Panc1 (cell line): ENCODE measurements at regions not wholly inside any gene's neighbourhood (a gene's known extent, or its start where the extent isn't known, plus 50 kb on each side); places are given as distances from the start of the nearest gene placed in this dataset.
"Not testable (repeated sequence)": the region's sequence is repeated elsewhere in the genome, so short reads cannot be mapped to it uniquely, and the experiment has no call there.

Source experiments
- ATAC-seq: fragments of 200-7000 bp; cut with Tn5 transposase; 2 replicates; pipeline ENCODE4 v1.9.1; 2020; ENCODE audit warnings: mild to moderate bottlenecking, moderate library complexity
- BruUV-seq: library from RNA; stranded (reverse); fragments of 400-500 nt; replicated peaks from 2 replicates; lab custom pipeline; 2021; lab: Mats Ljungman, UMichigan
- CTCF ChIA-PET: fragments of 300-600 bp; sonication (Branson Sonifier 250); formaldehyde crosslinking; loops from one replicate; lab custom pipeline; 2022; ENCODE audit warnings: antibody characterized with exemption; lab: Charles Lee
- POLR2A ChIA-PET: fragments of 300-600 bp; sonication (Branson Sonifier 250); formaldehyde crosslinking; loops from one replicate; lab custom pipeline; 2022; ENCODE audit warnings: antibody characterized with exemption; lab: Charles Lee
- DNase-seq: peaks from one replicate; pipeline ENCODE4 v3.0.0-alpha.2; 2010; ENCODE audit warnings: low read depth, low spot score
- H3K27ac ChIP-seq: 2 replicates; pipeline ENCODE4 v1.5.1; 2011; ENCODE audit warnings: mild to moderate bottlenecking, low read length, inconsistent platforms
- H3K27me3 ChIP-seq: fragments of 200-500 bp; sonication (Bioruptor generic); 2 replicates; pipeline ENCODE4 v1.6.0; 2014; ENCODE audit warnings: low read length, inconsistent platforms; ENCODE audit not compliant: control insufficient read depth, insufficient read depth
- H3K36me3 ChIP-seq: fragments of 200-500 bp; sonication (Bioruptor generic); 2 replicates; pipeline ENCODE4 v1.5.1; 2014; ENCODE audit warnings: inconsistent platforms, mild to moderate bottlenecking, low read length, moderate library complexity; ENCODE audit not compliant: control insufficient read depth, insufficient read depth
- H3K4me1 ChIP-seq: 2 replicates; pipeline ENCODE4 v1.5.1; 2011; ENCODE audit warnings: inconsistent platforms, mild to moderate bottlenecking, low read length, moderate library complexity; ENCODE audit not compliant: control insufficient read depth, insufficient read depth
- H3K4me3 ChIP-seq, 2 experiments: 2 replicates each; pipeline ENCODE4 v1.5.1; 2011 to 2012; ENCODE audit warnings: low read depth in 2 of 2, low read length in 2 of 2, mild to moderate bottlenecking in 2 of 2, inconsistent platforms in 1 of 2, moderate library complexity in 1 of 2
- H3K9me3 ChIP-seq: fragments of 200-500 bp; sonication (Bioruptor generic); 2 replicates; pipeline ENCODE4 v1.5.1; 2014; ENCODE audit warnings: low read depth, mild to moderate bottlenecking, inconsistent platforms, low read length, moderate library complexity; ENCODE audit not compliant: control insufficient read depth, insufficient read depth
- CTCF ChIP-seq: fragments of 450-650 bp; IDR thresholded peaks from 2 replicates; pipeline ENCODE4 v1.5.1; 2017; ENCODE audit warnings: mild to moderate bottlenecking
- POLR2AphosphoS5 ChIP-seq: IDR thresholded peaks from 2 replicates; pipeline ENCODE4 v1.6.1; 2012; ENCODE audit warnings: mild to moderate bottlenecking, low read depth, low read length, moderate library complexity
- SIN3A ChIP-seq: IDR thresholded peaks from 2 replicates; pipeline ENCODE4 v1.6.1; 2012; ENCODE audit warnings: low read depth, mild to moderate bottlenecking, low read length, moderate library complexity, borderline replicate concordance; ENCODE audit not compliant: insufficient read depth
- TCF7L2 ChIP-seq: IDR thresholded peaks from 2 replicates; pipeline ENCODE4 v1.6.1; 2011; ENCODE audit warnings: mild to moderate bottlenecking, low read depth, low read length, inconsistent platforms
- in situ Hi-C: cut with HindIII; loops from 2 replicates; pipeline ENCODE4 v1.10.0; 2016; ENCODE audit warnings: low sequenced_read_pairs, low pct_unique_long_range_greater_than_20kb
- intact Hi-C: fragments of 100-400 bp; cut with micrococcal nuclease; formaldehyde crosslinking; loops from one replicate; pipeline ENCODE4 v1.10.0; 2022; ENCODE audit not compliant: unreplicated experiment
- TF ChIP-seq, protein P1 (sequence below), 2 experiments: IDR thresholded peaks; 2 replicates each; pipeline ENCODE4 v1.6.1; 2011 to 2012; ENCODE audit warnings: low read depth in 2 of 2, control low read depth in 1 of 2, low read length in 1 of 2, mild to moderate bottlenecking in 1 of 2, moderate library complexity in 1 of 2; ENCODE audit not compliant: insufficient read depth in 1 of 2

GRCh38 chrX:67437821-67438220 is 106.0 kb upstream of the AR start:
- intact Hi-C loops = no loop called here
- CTCF ChIA-PET = no interaction called here
- Histone ChIP-seq H3K9me3 (no peaks in the 10 kb centered on the region; the same call in 1 of the 2 replicates), H3K36me3 (no peaks in the 10 kb centered on the region), H3K4me3 (no peak overlapping the region), H3K4me1 (no peaks in the 10 kb centered on the region), H3K27ac (no peak overlapping the region), H3K27me3 (no peaks in the 10 kb centered on the region)
- no TSS peak for BruUV-seq
- ATAC-seq (no peak), DNase-seq (no peak)
- POLR2A ChIA-PET = no interaction called here
- in situ Hi-C loops = no loop called here
- no peak for TF ChIP-seq POLR2AphosphoS5
- TF ChIP-seq SIN3A = no peak
- no peak for TF ChIP-seq TCF7L2
- TF ChIP-seq, protein P1, sequence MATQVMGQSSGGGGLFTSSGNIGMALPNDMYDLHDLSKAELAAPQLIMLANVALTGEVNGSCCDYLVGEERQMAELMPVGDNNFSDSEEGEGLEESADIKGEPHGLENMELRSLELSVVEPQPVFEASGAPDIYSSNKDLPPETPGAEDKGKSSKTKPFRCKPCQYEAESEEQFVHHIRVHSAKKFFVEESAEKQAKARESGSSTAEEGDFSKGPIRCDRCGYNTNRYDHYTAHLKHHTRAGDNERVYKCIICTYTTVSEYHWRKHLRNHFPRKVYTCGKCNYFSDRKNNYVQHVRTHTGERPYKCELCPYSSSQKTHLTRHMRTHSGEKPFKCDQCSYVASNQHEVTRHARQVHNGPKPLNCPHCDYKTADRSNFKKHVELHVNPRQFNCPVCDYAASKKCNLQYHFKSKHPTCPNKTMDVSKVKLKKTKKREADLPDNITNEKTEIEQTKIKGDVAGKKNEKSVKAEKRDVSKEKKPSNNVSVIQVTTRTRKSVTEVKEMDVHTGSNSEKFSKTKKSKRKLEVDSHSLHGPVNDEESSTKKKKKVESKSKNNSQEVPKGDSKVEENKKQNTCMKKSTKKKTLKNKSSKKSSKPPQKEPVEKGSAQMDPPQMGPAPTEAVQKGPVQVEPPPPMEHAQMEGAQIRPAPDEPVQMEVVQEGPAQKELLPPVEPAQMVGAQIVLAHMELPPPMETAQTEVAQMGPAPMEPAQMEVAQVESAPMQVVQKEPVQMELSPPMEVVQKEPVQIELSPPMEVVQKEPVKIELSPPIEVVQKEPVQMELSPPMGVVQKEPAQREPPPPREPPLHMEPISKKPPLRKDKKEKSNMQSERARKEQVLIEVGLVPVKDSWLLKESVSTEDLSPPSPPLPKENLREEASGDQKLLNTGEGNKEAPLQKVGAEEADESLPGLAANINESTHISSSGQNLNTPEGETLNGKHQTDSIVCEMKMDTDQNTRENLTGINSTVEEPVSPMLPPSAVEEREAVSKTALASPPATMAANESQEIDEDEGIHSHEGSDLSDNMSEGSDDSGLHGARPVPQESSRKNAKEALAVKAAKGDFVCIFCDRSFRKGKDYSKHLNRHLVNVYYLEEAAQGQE (IDR thresholded peaks at IDR 0.05; ENCODE audit: insufficient read depth in 1 of 2, low read depth in 2 of 2, low read length in 1 of 2) = no peak

- ATAC-seq, H3K27me3 ChIP-seq, H3K36me3 ChIP-seq, intact Hi-C loops, H3K4me1 ChIP-seq, H3K27ac ChIP-seq, in situ Hi-C loops, CTCF ChIA-PET, H3K4me3 ChIP-seq, POLR2A ChIA-PET, BruUV-seq, H3K9me3 ChIP-seq, DNase-seq: not testable (repeated sequence)
Measured at GRCh38 chrX:67475259-67475658, 68.6 kb upstream of the AR start.

DNA sequence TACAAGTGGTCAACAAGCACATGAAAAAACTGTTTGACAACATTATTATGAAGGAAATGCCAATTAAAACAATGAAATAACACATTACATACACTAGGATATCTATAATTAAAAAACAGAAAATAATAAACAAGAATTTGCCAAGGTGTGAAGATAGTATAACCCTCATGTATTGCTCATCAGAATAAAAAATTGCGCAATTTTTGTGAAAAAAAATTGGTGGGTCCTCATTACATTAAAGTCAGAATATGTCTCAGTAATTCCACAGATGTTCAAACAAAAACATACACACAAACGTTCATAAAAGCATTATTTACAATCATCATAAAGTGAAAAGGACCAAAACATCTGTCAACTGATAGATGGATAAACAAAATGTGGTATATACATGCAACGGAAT is 63.0 kb upstream of the AR start:
- CTCF ChIA-PET = no interaction called here

More for the DNA sequence above, 63.0 kb upstream of the AR start:
- TF ChIP-seq CTCF (no peak), SIN3A (no peak), TCF7L2 (no peak), POLR2AphosphoS5 (no peak)
- TF ChIP-seq, protein P1 (IDR thresholded peaks at IDR 0.05; ENCODE audit: insufficient read depth in 1 of 2, low read depth in 2 of 2, low read length in 1 of 2) = no peak
- in situ Hi-C loops (no loop called here), intact Hi-C loops (no loop called here)
- Histone ChIP-seq H3K4me3 (no peak overlapping the region), H3K4me1 (no peaks in the 10 kb centered on the region), H3K27ac (no peak overlapping the region), H3K27me3 (no peaks in the 10 kb centered on the region), H3K36me3 (no peaks in the 10 kb centered on the region), H3K9me3 (no peaks in the 10 kb centered on the region)
- DNase-seq = no peak
- ATAC-seq = no peak
- no TSS peak for BruUV-seq
- POLR2A ChIA-PET = no interaction called here
